SU-DHL-6 (cell line): ENCODE measurements at regions not wholly inside any gene's neighbourhood (a gene's known extent, or its start where the extent isn't known, plus 50 kb on each side); places are given as distances from the start of the nearest gene placed in this dataset.

Source experiments
- CTCF ChIP-seq: fragments of 200-600 bp; sonication (generic); IDR thresholded peaks from one replicate; pipeline ENCODE4 v1.5.1; 2017; ENCODE audit warnings: antibody characterized with exemption, mild to moderate bottlenecking, low read length, moderate library complexity; ENCODE audit not compliant: insufficient read depth, poor library complexity, severe bottlenecking
- EZH2phosphoT487 ChIP-seq: fragments of 200-600 bp; sonication (generic), shearing (Covaris generic); conservative IDR thresholded peaks from 2 replicates; pipeline ENCODE4 v1.6.1; 2018; ENCODE audit warnings: mild to moderate bottlenecking, antibody characterized with exemption, low read length, moderate library complexity, mixed read lengths

DNA sequence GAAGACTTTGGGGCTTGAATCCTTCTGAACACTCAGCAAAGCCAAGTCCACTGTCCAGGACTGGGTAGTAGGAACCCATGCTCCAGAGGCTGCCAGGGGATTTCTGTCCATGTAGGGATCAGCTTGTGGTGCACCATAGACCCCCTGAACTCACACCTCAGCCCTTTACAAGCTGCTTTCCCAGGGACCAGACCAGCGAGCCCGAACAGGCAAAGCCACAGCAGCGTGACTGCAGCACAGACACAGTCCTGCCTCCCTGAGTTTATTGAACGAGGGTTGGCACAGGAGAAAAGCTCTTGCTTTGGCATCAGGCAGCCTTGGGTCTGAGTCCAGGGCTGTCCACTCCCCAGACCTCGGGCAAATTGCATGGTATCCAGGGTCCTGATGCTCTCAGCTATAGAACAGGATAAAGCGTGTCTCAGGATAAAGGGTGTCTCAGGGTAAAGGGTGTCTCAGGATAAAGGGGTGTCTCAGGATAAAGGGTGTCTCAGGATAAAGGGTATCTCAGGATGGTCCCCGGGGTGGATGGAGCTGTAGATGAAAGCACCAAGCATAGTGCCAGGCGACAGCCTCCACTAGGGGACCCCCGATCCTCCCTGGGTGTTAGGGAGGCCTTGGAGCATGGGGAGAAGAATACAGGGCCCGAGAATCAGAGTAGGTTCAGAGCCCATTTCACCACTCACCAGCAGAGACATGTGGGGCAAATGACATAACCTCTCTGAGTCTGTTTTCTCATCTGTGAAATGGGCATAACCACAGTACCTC lies 648.8 kb downstream of the NPHP4 start:
- no peak for TF ChIP-seq CTCF
- no peak for TF ChIP-seq EZH2phosphoT487
